ENCODE measurements at regions not wholly inside any gene's neighbourhood (a gene's known extent, or its start where the extent isn't known, plus 50 kb on each side); places are given as distances from the start of the nearest gene placed in this dataset.

DNA sequence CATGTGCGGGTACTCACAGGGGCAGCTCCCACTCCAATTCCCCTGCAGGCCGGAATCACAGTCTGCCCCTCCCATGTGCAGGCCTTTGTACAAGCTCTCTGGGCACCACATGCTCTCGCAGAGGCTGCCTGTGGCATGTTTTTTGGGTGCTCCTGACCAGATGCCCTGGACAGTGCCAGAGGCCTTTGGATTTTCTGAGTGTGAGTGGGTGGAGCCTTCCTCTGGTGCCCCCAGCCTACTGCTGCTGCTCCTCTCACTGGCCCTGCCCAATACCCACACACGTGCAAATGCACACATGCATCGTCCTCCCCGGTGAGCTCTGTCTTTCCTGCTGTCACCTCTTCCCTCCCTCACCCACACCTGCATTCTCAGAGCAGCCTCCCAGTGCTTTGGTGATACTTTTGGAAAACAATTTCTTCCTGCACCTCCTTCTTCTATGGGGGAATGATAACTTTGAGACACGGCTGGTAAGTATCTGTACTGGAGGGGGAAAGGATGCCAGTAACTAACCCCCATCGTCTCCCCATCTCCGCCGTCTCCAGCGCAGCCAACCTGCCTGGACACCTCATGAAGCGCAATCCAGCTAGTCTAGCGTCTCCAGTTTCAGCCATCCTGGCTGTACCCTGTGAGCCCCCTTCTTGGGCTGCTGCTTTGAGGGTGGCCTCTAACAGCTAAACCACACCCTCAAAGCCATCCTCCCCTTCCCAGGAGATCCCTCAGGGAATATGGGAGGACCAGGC, 229.4 kb upstream of the TOPAZ1 start:
- TF ChIP-seq CTCF (IDR thresholded peaks at IDR 0.05), result no peak
- TF ChIP-seq, protein P1, sequence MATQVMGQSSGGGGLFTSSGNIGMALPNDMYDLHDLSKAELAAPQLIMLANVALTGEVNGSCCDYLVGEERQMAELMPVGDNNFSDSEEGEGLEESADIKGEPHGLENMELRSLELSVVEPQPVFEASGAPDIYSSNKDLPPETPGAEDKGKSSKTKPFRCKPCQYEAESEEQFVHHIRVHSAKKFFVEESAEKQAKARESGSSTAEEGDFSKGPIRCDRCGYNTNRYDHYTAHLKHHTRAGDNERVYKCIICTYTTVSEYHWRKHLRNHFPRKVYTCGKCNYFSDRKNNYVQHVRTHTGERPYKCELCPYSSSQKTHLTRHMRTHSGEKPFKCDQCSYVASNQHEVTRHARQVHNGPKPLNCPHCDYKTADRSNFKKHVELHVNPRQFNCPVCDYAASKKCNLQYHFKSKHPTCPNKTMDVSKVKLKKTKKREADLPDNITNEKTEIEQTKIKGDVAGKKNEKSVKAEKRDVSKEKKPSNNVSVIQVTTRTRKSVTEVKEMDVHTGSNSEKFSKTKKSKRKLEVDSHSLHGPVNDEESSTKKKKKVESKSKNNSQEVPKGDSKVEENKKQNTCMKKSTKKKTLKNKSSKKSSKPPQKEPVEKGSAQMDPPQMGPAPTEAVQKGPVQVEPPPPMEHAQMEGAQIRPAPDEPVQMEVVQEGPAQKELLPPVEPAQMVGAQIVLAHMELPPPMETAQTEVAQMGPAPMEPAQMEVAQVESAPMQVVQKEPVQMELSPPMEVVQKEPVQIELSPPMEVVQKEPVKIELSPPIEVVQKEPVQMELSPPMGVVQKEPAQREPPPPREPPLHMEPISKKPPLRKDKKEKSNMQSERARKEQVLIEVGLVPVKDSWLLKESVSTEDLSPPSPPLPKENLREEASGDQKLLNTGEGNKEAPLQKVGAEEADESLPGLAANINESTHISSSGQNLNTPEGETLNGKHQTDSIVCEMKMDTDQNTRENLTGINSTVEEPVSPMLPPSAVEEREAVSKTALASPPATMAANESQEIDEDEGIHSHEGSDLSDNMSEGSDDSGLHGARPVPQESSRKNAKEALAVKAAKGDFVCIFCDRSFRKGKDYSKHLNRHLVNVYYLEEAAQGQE (IDR thresholded peaks at IDR 0.05; ENCODE audit: insufficient read depth in 1 of 2, low read depth in 2 of 2, low read length in 1 of 2), result no peak
- TF ChIP-seq POLR2AphosphoS5 (IDR thresholded peaks at IDR 0.05; ENCODE audit: low read depth, low read length), result no peak
- TF ChIP-seq SIN3A (IDR thresholded peaks at IDR 0.05; ENCODE audit: borderline replicate concordance, insufficient read depth, low read depth, low read length), result no peak

Data from Panc1 (cell line).